ENCODE measurements at regions not wholly inside any gene's neighbourhood (a gene's known extent, or its start where the extent isn't known, plus 50 kb on each side); places are given as distances from the start of the nearest gene placed in this dataset.

- H3K9me3 Mint-ChIP-seq, result peaks cover 3% of the 10 kb centered on the region
- H3K27ac Mint-ChIP-seq, result no peak overlapping the region
- no peak for TF ChIP-seq CTCF (IDR thresholded peaks at IDR 0.05; ENCODE audit: unreplicated experiment in 3 of 3)
- H3K4me3 Mint-ChIP-seq, result no peak overlapping the region
- no peaks in the 10 kb centered on the region for H3K36me3 Mint-ChIP-seq (ENCODE audit: low read depth)
- no peaks in the 10 kb centered on the region for H3K27me3 Mint-ChIP-seq (ENCODE audit: low read depth)
- H3K4me1 Mint-ChIP-seq, result no peaks in the 10 kb centered on the region
Observed at GRCh38 chr2:7226501-7226900, 309.3 kb downstream of the RNF144A start.

DNA sequence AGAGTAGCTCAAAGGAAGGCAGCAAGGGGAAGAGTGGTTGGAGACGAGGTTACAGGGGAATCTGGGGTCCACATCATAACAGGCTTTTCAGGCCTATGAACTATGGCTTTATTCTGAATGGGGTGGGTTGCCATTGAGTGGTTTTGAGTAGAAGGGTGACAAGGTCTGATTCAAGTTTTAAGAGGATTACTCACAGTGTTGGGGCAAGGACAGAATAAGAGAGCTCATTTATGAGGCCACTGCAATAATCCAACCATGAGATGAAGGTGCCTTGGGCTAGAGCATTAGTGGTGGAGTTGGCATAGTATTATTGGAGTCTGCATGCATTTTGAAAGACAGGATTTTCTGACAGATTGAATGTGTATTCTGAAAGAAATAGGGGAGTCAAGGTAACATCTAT lies 315.9 kb downstream of the RNF144A start:
- TF ChIP-seq CTCF (IDR thresholded peaks at IDR 0.05; ENCODE audit: unreplicated experiment in 3 of 3), result no peak
- no peaks in the 10 kb centered on the region for H3K27me3 Mint-ChIP-seq (ENCODE audit: low read depth)

DNA sequence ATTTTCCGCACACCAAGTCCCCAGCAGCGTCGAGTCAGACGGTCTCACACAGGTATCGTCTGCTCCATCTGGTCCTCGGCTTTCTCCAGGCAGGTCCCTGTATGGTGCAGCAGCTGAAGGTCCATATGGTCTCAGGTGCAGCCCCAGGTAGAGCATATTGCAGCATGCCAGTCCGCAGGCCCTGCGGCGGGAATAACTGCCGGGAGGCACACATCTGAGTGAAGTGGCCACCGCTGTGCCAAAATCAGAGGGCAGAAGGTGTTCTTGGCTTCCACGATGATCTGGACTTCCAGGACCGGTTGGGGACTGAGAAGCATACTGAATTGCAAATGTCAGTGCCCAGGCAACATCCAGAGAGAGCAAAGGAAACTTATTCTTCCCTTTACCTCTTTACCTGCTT lies 320.3 kb downstream of the RNF144A start:
- no peaks in the 10 kb centered on the region for H3K4me1 Mint-ChIP-seq
- H3K4me3 Mint-ChIP-seq, result no peak overlapping the region
- H3K9me3 Mint-ChIP-seq, result no peaks in the 10 kb centered on the region
- no peak for TF ChIP-seq CTCF (IDR thresholded peaks at IDR 0.05; ENCODE audit: unreplicated experiment in 3 of 3)
- peaks cover 5% of the 10 kb centered on the region for H3K27me3 Mint-ChIP-seq (ENCODE audit: low read depth)
- no peak overlapping the region for H3K27ac Mint-ChIP-seq
- no peaks in the 10 kb centered on the region for H3K36me3 Mint-ChIP-seq (ENCODE audit: low read depth)

More for the DNA sequence above, 315.9 kb downstream of the RNF144A start:
- no peaks in the 10 kb centered on the region for H3K36me3 Mint-ChIP-seq (ENCODE audit: low read depth)
- H3K9me3 Mint-ChIP-seq, result no peaks in the 10 kb centered on the region
- H3K4me3 Mint-ChIP-seq, result no peak overlapping the region
- no peak overlapping the region for H3K27ac Mint-ChIP-seq
- H3K4me1 Mint-ChIP-seq, result no peaks in the 10 kb centered on the region

- Mint-ChIP-seq H3K27ac (no peak overlapping the region), H3K9me3 (no peaks in the 10 kb centered on the region), H3K27me3 (ENCODE audit: low read depth) (peaks cover 5% of the 10 kb centered on the region), H3K4me3 (no peak overlapping the region), H3K4me1 (no peaks in the 10 kb centered on the region), H3K36me3 (ENCODE audit: low read depth) (no peaks in the 10 kb centered on the region)
- no peak for TF ChIP-seq CTCF (IDR thresholded peaks at IDR 0.05; ENCODE audit: unreplicated experiment in 3 of 3)
Observed at GRCh38 chr2:7239078-7239477, 321.9 kb downstream of the RNF144A start.

- no peaks in the 10 kb centered on the region for H3K36me3 Mint-ChIP-seq (ENCODE audit: low read depth)
- TF ChIP-seq CTCF (IDR thresholded peaks at IDR 0.05; ENCODE audit: unreplicated experiment in 3 of 3), result no peak
- no peak overlapping the region for H3K27ac Mint-ChIP-seq
Observed at GRCh38 chr2:7241041-7241745, 324.0 kb downstream of the RNF144A start.

GRCh38 chr2:7242189-7242867 lies 325.1 kb downstream of the RNF144A start:
- H3K27ac Mint-ChIP-seq, result no peak overlapping the region
- H3K36me3 Mint-ChIP-seq (ENCODE audit: low read depth), result no peaks in the 10 kb centered on the region
- no peaks in the 10 kb centered on the region for H3K9me3 Mint-ChIP-seq
- no peak overlapping the region for H3K4me3 Mint-ChIP-seq
- H3K4me1 Mint-ChIP-seq, result no peaks in the 10 kb centered on the region
- TF ChIP-seq CTCF (IDR thresholded peaks at IDR 0.05; ENCODE audit: unreplicated experiment in 3 of 3), result no peak
- peaks cover 5% of the 10 kb centered on the region for H3K27me3 Mint-ChIP-seq (ENCODE audit: low read depth)

More at GRCh38 chr2:7241041-7241745, 324.0 kb downstream of the RNF144A start:
- Mint-ChIP-seq H3K4me3 (no peak overlapping the region), H3K27me3 (ENCODE audit: low read depth) (peaks cover 5% of the 10 kb centered on the region), H3K9me3 (no peaks in the 10 kb centered on the region), H3K4me1 (no peaks in the 10 kb centered on the region)

Data from nephron (organoid).